ENCODE measurements at regions not wholly inside any gene's neighbourhood (a gene's known extent, or its start where the extent isn't known, plus 50 kb on each side); places are given as distances from the start of the nearest gene placed in this dataset.

DNA sequence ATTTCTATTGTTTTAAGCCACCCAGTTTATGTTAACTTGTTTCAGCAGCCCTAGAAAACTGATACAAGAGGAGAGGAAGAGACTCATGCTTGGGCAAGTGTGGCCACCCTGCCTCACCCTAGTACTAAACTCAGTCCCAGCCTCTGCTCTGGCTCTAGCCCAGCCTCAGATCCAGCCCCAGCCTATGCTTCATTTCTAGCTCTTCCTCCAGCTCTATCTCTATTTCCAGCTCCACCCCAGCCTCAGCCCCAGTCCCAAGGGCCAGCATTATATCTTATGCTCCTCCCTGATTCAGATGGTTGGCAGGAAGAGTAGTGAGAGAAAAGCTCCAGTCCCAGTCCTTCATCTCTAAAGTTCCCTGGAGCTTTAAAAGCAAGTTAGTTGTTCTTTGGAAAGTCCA lies 535.5 kb downstream of the PTPRC start:
- Histone ChIP-seq H3K4me1 (no peaks in the 10 kb centered on the region), H3K9me3 (no peaks in the 10 kb centered on the region), H3K4me3 (no peak overlapping the region), H3K36me3 (no peaks in the 10 kb centered on the region), H3K27me3 (no peaks in the 10 kb centered on the region), H3K27ac (no peak overlapping the region)
- DNase-seq: no peak
- intact Hi-C loops (cut with DNase I; ENCODE audit: low total_unique reads): no loop called here
- TF ChIP-seq, protein P1, sequence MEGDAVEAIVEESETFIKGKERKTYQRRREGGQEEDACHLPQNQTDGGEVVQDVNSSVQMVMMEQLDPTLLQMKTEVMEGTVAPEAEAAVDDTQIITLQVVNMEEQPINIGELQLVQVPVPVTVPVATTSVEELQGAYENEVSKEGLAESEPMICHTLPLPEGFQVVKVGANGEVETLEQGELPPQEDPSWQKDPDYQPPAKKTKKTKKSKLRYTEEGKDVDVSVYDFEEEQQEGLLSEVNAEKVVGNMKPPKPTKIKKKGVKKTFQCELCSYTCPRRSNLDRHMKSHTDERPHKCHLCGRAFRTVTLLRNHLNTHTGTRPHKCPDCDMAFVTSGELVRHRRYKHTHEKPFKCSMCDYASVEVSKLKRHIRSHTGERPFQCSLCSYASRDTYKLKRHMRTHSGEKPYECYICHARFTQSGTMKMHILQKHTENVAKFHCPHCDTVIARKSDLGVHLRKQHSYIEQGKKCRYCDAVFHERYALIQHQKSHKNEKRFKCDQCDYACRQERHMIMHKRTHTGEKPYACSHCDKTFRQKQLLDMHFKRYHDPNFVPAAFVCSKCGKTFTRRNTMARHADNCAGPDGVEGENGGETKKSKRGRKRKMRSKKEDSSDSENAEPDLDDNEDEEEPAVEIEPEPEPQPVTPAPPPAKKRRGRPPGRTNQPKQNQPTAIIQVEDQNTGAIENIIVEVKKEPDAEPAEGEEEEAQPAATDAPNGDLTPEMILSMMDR (IDR thresholded peaks at IDR 0.05): no peak
- no peak for TF ChIP-seq POLR2A (IDR thresholded peaks at IDR 0.05)

DNA sequence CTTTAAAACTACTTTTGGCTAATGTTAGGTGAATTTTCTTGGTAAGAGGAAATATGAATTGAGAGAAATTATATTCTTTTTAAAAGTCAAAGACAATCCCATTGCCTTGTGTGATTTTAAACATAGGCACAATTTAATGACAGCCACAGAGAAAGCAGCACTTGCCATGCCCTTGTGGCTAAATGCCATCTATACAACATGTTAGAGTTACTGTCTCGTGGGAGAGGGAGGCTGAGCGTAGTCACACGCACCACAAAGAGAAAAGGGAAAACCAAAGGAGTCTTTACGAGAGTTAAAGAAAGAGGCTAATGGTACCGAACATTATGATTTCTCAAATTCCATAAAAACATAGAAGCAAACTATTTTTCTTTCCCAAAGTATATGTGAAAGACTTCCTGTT lies 537.9 kb downstream of the PTPRC start:
- no peaks in the 10 kb centered on the region for H3K9me3 ChIP-seq

DNA sequence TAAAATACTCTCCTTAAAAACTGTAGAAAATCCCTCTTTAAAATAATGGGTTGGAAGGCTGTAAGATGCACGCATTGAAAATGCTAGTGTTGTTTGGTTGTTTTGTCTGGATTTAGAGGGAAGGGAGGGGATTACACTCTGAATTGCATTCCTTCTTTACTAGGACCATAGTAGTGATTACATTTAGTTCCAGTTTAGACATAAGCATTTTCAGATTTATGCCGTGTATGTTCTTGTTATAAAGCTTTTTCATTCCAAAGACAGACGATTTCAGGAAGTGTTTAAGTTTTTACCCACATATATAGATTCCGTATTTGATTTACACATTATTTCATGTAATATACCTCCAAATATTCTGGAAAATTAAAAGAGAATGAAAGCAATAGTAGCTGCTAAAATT lies 538.4 kb downstream of the PTPRC start:
- no peak for DNase-seq
- Histone ChIP-seq H3K27ac (no peak overlapping the region), H3K9me3 (no peaks in the 10 kb centered on the region), H3K4me1 (no peaks in the 10 kb centered on the region), H3K4me3 (no peak overlapping the region), H3K36me3 (no peaks in the 10 kb centered on the region), H3K27me3 (no peaks in the 10 kb centered on the region)
- no peak for TF ChIP-seq POLR2A (IDR thresholded peaks at IDR 0.05)
- TF ChIP-seq, protein P1 (IDR thresholded peaks at IDR 0.05): no peak
- intact Hi-C loops (cut with DNase I; ENCODE audit: low total_unique reads): no loop called here

More for the DNA sequence above, 537.9 kb downstream of the PTPRC start:
- Histone ChIP-seq H3K27ac (no peak overlapping the region), H3K4me3 (no peak overlapping the region), H3K36me3 (no peaks in the 10 kb centered on the region), H3K27me3 (no peaks in the 10 kb centered on the region), H3K4me1 (no peaks in the 10 kb centered on the region)
- intact Hi-C loops (cut with DNase I; ENCODE audit: low total_unique reads): no loop called here
- DNase-seq: no peak
- no peak for TF ChIP-seq POLR2A (IDR thresholded peaks at IDR 0.05)
- TF ChIP-seq, protein P1 (IDR thresholded peaks at IDR 0.05): no peak

DNA sequence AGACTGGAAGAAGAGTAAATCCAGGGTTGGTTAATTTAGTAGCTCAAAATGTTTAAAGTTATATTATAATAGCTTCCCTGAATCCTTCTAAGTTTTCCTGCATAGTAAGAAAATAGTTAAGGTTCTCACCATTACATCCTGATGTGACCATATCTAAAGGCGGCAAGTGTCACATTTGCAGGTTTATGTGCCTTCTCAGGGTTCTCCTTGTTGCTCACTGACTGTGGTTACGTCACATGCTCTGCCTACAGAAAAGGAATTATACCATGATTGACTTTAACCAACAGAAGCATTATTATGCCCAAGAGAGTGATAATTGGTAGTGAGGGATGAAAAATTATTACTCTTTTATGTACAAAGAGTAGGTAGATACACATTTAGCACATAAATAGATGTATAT lies 539.8 kb downstream of the PTPRC start:
- TF ChIP-seq POLR2A (IDR thresholded peaks at IDR 0.05): no peak
- TF ChIP-seq, protein P1 (IDR thresholded peaks at IDR 0.05): no peak
- Histone ChIP-seq H3K4me1 (no peaks in the 10 kb centered on the region), H3K27ac (no peak overlapping the region), H3K36me3 (no peaks in the 10 kb centered on the region), H3K4me3 (no peak overlapping the region), H3K9me3 (no peaks in the 10 kb centered on the region), H3K27me3 (no peaks in the 10 kb centered on the region)
- intact Hi-C loops (cut with DNase I; ENCODE audit: low total_unique reads): no loop called here
- DNase-seq: no peak

DNA sequence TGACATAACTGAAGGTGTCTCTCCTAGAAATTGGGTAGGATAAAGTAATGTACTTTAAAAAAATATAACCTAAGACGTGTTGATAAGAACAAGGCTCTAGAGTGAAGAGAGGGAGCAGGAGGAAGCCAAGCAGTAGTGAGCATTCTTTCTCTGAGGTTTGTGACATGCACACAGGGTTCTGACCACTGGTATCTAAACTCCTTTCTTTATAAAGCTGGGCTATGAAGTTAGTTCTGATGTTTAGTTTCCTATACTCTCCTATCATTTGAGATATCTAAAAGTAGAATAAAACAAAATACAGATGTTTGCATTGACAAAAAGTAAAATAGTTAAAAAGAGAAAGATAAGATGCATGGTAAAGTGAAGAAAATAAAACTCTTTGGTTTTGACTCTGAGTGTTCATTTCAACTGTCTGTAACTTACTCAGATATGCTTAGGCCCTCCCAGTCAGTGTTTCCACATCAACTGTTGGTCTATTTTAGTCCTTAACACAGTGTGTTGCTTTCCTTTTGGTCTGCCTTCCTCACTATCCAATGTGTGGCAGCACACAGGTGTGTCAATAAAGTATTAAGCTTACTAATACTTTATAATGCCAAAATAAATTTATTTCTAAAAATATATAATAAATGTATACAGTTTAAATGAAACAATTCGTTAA lies 543.5 kb downstream of the PTPRC start:
- no peak overlapping the region for H3K27ac ChIP-seq
- no peak overlapping the region for H3K4me3 ChIP-seq
- TF ChIP-seq, protein P1 (IDR thresholded peaks at IDR 0.05): no peak
- no peak for TF ChIP-seq POLR2A (IDR thresholded peaks at IDR 0.05)
- intact Hi-C loops (cut with DNase I; ENCODE audit: low total_unique reads): no loop called here
- H3K9me3 ChIP-seq: no peaks in the 10 kb centered on the region
- H3K4me1 ChIP-seq: no peaks in the 10 kb centered on the region
- DNase-seq: no peak
- H3K27me3 ChIP-seq: no peaks in the 10 kb centered on the region
- no peaks in the 10 kb centered on the region for H3K36me3 ChIP-seq
